ENCODE measurements at regions not wholly inside any gene's neighbourhood (a gene's known extent, or its start where the extent isn't known, plus 50 kb on each side); places are given as distances from the start of the nearest gene placed in this dataset.

- TF ChIP-seq CTCF (optimal IDR thresholded peaks at IDR 0.05 in 1 of 3, IDR thresholded peaks at IDR 0.05 in 1 of 3, conservative IDR thresholded peaks at IDR 0.05 in 1 of 3; ENCODE audit: extremely low read depth in 1 of 3, insufficient read depth in 2 of 3, low read length in 3 of 3) (no peak), EZH2 (IDR thresholded peaks at IDR 0.05; ENCODE audit: low read length) (no peak)
These were observed 783.3 kb upstream of the SEMA6A start for GRCh38 chr5:117357886-117358285.

Data from keratinocyte (primary cell).